Sigmoid colon (tissue), 6 donors: ENCODE measurements at regions not wholly inside any gene's neighbourhood (a gene's known extent, or its start where the extent isn't known, plus 50 kb on each side); places are given as distances from the start of the nearest gene placed in this dataset.

Experiments used
- DNase-seq: peaks from one replicate; pipeline ENCODE4 v3.0.0-alpha.2; 2019
- H3K27ac ChIP-seq, 4 donors: fragments of 200-600 bp; sonication (generic); one replicate each; pipeline ENCODE4 v1.5.1; 2016 to 2019; ENCODE audit warnings: mild to moderate bottlenecking in 1 of 4
- H3K27me3 ChIP-seq, 3 donors: fragments of 200-600 bp; sonication (generic); one replicate each; pipeline ENCODE4 v1.5.1; 2019; ENCODE audit warnings: mild to moderate bottlenecking in 1 of 3
- H3K36me3 ChIP-seq, 4 donors: fragments of 200-600 bp; sonication (generic); one replicate each; pipeline ENCODE4 v1.5.1; 2016 to 2019
- H3K4me1 ChIP-seq, 4 donors: fragments of 200-600 bp; sonication (generic); one replicate each; pipeline ENCODE4 v1.5.1; 2017 to 2019
- H3K4me3 ChIP-seq, 4 donors: fragments of 200-600 bp; sonication (generic); one replicate each; pipeline ENCODE4 v1.5.1; 2017 to 2019; ENCODE audit warnings: mild to moderate bottlenecking in 2 of 4, moderate library complexity in 1 of 4
- H3K9me3 ChIP-seq, 4 donors: fragments of 200-600 bp in 3 of 4; sonication (generic) in 3 of 4; one replicate each; pipeline versions ENCODE4 v1.5.1 to v1.6.1; 2013 to 2019
- EP300 ChIP-seq, 4 donors: sonication (generic); formaldehyde crosslinking; IDR thresholded peaks; one replicate each; pipeline ENCODE4 v1.6.1; 2017; ENCODE audit warnings: antibody characterized with exemption in 4 of 4
- POLR2A ChIP-seq, 2 donors: fragments of 450-650 bp; IDR thresholded peaks; one replicate each; pipeline ENCODE4 v1.6.1; 2016; ENCODE audit warnings: antibody characterized with exemption in 2 of 2, mild to moderate bottlenecking in 2 of 2, moderate library complexity in 2 of 2
- POLR2AphosphoS5 ChIP-seq, 4 donors: sonication (generic); formaldehyde crosslinking; IDR thresholded peaks; one replicate each; pipeline ENCODE4 v1.6.1; 2017; ENCODE audit warnings: antibody characterized with exemption in 4 of 4
- WGBS, 2 donors: extraction: QIAGEN DNeasy Blood & Tissue Kit; methylation state at CpG; one replicate each; pipeline ENCODE4 v1.1.7; 2013; 5-methylcytosine and 5-hydroxymethylcytosine counted together
- intact Hi-C: fragments of 100-400 bp; cut with DNase I; formaldehyde crosslinking; loops from one replicate; pipeline ENCODE4 v1.15.1; 2023
- TF ChIP-seq, protein P1 (sequence below), 4 experiments: fragments of 450-650 bp in 3 of 4; fragments of 200-600 bp in 1 of 4; IDR thresholded peaks; one replicate each; pipeline ENCODE4 v1.5.1; 2016 to 2019; ENCODE audit warnings: antibody characterized with exemption in 4 of 4, mild to moderate bottlenecking in 3 of 4, moderate library complexity in 2 of 4
- donor health status: healthy with polysubstance abuse.
- donor health status: healthy.

DNA sequence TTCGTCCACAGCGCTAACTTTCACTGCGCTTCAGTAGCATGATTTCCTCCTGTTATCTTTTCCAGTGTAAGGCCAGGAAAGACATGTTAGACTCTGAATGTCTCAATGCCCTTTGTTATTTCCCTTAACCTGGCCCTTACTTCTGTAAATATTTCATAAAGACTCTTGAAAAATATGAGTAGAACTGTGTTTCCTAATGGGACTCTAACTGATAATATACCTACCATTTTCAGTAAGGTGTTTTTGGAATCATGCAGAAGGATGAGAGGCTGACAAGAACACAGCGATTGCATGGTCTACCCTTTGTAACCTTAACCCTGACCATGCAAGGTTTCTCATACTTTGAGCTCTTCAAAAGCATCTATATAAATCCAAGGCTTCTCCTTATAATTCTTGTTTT lies 550.1 kb downstream of the SLITRK6 start:
- H3K27me3 ChIP-seq, result no peaks in the 10 kb centered on the region
- no peaks in the 10 kb centered on the region for H3K4me1 ChIP-seq
- no peak for DNase-seq
- no peaks in the 10 kb centered on the region for H3K36me3 ChIP-seq
- intact Hi-C loops, result no loop called here
- no peak overlapping the region for H3K27ac ChIP-seq
- no peak for TF ChIP-seq POLR2AphosphoS5 (IDR thresholded peaks at IDR 0.05)
- TF ChIP-seq EP300 (IDR thresholded peaks at IDR 0.05), result no peak
- TF ChIP-seq, protein P1, sequence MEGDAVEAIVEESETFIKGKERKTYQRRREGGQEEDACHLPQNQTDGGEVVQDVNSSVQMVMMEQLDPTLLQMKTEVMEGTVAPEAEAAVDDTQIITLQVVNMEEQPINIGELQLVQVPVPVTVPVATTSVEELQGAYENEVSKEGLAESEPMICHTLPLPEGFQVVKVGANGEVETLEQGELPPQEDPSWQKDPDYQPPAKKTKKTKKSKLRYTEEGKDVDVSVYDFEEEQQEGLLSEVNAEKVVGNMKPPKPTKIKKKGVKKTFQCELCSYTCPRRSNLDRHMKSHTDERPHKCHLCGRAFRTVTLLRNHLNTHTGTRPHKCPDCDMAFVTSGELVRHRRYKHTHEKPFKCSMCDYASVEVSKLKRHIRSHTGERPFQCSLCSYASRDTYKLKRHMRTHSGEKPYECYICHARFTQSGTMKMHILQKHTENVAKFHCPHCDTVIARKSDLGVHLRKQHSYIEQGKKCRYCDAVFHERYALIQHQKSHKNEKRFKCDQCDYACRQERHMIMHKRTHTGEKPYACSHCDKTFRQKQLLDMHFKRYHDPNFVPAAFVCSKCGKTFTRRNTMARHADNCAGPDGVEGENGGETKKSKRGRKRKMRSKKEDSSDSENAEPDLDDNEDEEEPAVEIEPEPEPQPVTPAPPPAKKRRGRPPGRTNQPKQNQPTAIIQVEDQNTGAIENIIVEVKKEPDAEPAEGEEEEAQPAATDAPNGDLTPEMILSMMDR (IDR thresholded peaks at IDR 0.05), result no peak
- TF ChIP-seq POLR2A (IDR thresholded peaks at IDR 0.05), result no peak
- H3K4me3 ChIP-seq, result no peak overlapping the region
- WGBS, 2 donors, result 93 to 98% methylated on average over 4 of the region's 4 CpGs
- no peaks in the 10 kb centered on the region for H3K9me3 ChIP-seq

DNA sequence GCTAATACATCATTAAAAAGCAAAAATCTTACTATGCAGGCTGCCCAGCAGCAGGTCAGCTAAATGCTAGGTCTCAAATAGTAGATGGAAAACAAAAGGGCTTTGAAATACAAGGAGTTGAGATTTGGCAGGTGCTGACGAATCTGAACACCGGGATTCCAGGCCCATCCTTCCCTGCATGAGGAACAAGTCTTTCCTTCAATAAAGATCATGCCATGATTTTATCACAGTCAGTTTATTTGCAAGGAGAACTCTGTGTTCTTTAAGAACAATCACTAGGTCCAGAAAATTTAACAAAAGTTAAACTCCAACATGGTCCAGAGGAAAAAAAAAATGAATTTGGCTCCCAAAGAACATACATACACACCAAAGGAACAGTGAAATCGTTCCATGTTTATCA lies 551.4 kb downstream of the SLITRK6 start:
- no peaks in the 10 kb centered on the region for H3K36me3 ChIP-seq
- 73 to 83% methylated on average over 3 of the region's 3 CpGs for WGBS, 2 donors
- TF ChIP-seq, protein P1 (IDR thresholded peaks at IDR 0.05), result no peak
- no peak for TF ChIP-seq EP300 (IDR thresholded peaks at IDR 0.05)
- no peak for TF ChIP-seq POLR2AphosphoS5 (IDR thresholded peaks at IDR 0.05)
- TF ChIP-seq POLR2A (IDR thresholded peaks at IDR 0.05), result no peak

DNA sequence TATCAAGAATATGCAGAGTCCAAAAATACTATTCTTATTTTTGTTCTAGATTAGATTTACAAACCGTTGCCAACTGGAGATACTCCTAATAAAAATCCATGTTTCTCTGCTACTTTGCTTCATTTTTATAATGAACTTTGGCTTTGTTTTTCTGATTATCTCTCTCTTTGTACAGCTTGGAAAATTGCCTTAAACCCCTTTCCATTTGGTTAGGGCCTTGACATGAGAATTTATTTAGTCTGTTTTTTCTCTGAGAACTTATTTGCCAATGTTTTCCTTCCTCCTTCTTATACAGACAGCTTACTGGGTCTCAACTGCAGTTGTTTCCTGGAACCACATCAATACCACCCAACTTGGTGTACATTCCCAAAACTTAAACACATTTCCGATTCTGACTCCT lies 555.4 kb downstream of the SLITRK6 start:
- no peak overlapping the region for H3K27ac ChIP-seq
- H3K36me3 ChIP-seq, result no peaks in the 10 kb centered on the region
- whole genome bisulfite sequencing, 2 donors, result 64 to 78% methylated on average over 2 of the region's 2 CpGs
- H3K4me3 ChIP-seq, result no peak overlapping the region
- intact Hi-C loops, result no loop called here
- no peak for DNase-seq
- H3K4me1 ChIP-seq, result peaks cover 0 to 5% (median 0%) of the 10 kb centered on the region in 4 donors
- H3K27me3 ChIP-seq, result no peaks in the 10 kb centered on the region
- no peaks in the 10 kb centered on the region for H3K9me3 ChIP-seq
- no peak for TF ChIP-seq POLR2AphosphoS5 (IDR thresholded peaks at IDR 0.05)
- TF ChIP-seq POLR2A (IDR thresholded peaks at IDR 0.05), result no peak
- TF ChIP-seq, protein P1 (IDR thresholded peaks at IDR 0.05), result no peak
- no peak for TF ChIP-seq EP300 (IDR thresholded peaks at IDR 0.05)

More for the DNA sequence above, 551.4 kb downstream of the SLITRK6 start:
- no peak for DNase-seq
- Histone ChIP-seq H3K4me3 (no peak overlapping the region), H3K4me1 (no peaks in the 10 kb centered on the region), H3K27me3 (no peaks in the 10 kb centered on the region), H3K9me3 (no peaks in the 10 kb centered on the region), H3K27ac (no peak overlapping the region)
- intact Hi-C loops, result no loop called here

DNA sequence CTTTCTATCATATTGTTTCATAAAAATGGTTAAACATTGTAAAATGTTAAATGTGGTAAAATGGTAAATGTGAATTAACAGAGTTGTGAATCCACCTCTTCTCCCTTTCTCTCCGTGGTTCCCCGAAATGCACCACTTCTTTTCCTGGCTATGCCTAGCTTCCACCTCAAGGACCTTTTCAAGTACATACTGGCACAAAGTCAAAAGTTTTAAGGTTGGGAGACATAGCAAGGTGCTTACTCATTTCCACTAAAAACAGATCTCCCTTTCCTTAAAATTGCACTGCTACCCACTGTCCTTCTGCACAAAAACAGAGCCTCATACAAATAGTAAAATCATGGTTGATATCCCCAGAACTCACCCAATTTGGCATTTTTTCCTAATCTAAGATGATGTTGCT lies 558.2 kb downstream of the SLITRK6 start:
- no peak for DNase-seq
- 68 to 73% methylated on average over 2 of the region's 2 CpGs for WGBS, 2 donors
- intact Hi-C loops, result no loop called here

More for the DNA sequence above, 558.2 kb downstream of the SLITRK6 start:
- Histone ChIP-seq H3K4me1 (peaks cover 0 to 5% (median 0%) of the 10 kb centered on the region in 4 donors), H3K27me3 (no peaks in the 10 kb centered on the region), H3K36me3 (no peaks in the 10 kb centered on the region), H3K4me3 (no peak overlapping the region), H3K9me3 (no peaks in the 10 kb centered on the region), H3K27ac (no peak overlapping the region)
- TF ChIP-seq POLR2A (IDR thresholded peaks at IDR 0.05), result no peak
- TF ChIP-seq EP300 (IDR thresholded peaks at IDR 0.05), result no peak
- no peak for TF ChIP-seq POLR2AphosphoS5 (IDR thresholded peaks at IDR 0.05)
- TF ChIP-seq, protein P1 (IDR thresholded peaks at IDR 0.05), result no peak
